Coronary artery (tissue), 2 donors: ENCODE measurements at regions not wholly inside any gene's neighbourhood (a gene's known extent, or its start where the extent isn't known, plus 50 kb on each side); places are given as distances from the start of the nearest gene placed in this dataset.

ENCODE experiments used
- DNase-seq: peaks from one replicate; pipeline ENCODE4 v3.0.0-alpha.2; 2017; ENCODE audit warnings: low spot score
- H3K27ac ChIP-seq, 2 donors: fragments of 200-600 bp; sonication (generic); one replicate each; pipeline ENCODE4 v1.5.1; 2016 to 2019
- H3K4me3 ChIP-seq: fragments of 200-600 bp; sonication (generic); 2 replicates; pipeline ENCODE4 v1.5.1; 2016; ENCODE audit warnings: mild to moderate bottlenecking, moderate library complexity
- TF ChIP-seq, protein P1 (sequence below): fragments of 200-600 bp; sonication (generic); IDR thresholded peaks from one replicate; pipeline ENCODE4 v1.5.1; 2019; ENCODE audit warnings: antibody characterized with exemption

DNA sequence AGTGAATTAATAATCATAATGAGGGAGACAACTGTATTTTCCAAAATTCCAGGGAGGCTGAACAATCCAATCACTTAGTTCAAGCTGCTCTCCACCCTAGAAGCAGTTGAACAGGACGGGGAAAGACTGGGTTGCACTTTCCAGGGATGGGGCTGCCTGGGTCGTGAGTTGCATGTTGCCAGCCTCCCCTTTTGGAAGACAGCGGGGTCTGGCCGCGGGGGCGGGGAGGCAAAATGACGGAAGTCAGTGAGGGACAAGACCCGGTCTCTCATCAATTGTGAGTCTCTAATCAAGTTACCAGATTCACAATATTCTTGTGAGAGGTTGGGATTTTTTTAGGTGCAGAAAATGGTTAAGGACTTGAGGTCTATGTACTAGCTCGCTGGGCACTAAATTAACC lies 484.1 kb downstream of the ZSWIM6 start:
- Histone ChIP-seq H3K4me3 (no peak overlapping the region), H3K27ac (no peak overlapping the region)
- TF ChIP-seq, protein P1, sequence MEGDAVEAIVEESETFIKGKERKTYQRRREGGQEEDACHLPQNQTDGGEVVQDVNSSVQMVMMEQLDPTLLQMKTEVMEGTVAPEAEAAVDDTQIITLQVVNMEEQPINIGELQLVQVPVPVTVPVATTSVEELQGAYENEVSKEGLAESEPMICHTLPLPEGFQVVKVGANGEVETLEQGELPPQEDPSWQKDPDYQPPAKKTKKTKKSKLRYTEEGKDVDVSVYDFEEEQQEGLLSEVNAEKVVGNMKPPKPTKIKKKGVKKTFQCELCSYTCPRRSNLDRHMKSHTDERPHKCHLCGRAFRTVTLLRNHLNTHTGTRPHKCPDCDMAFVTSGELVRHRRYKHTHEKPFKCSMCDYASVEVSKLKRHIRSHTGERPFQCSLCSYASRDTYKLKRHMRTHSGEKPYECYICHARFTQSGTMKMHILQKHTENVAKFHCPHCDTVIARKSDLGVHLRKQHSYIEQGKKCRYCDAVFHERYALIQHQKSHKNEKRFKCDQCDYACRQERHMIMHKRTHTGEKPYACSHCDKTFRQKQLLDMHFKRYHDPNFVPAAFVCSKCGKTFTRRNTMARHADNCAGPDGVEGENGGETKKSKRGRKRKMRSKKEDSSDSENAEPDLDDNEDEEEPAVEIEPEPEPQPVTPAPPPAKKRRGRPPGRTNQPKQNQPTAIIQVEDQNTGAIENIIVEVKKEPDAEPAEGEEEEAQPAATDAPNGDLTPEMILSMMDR = no peak
- no peak for DNase-seq

DNA sequence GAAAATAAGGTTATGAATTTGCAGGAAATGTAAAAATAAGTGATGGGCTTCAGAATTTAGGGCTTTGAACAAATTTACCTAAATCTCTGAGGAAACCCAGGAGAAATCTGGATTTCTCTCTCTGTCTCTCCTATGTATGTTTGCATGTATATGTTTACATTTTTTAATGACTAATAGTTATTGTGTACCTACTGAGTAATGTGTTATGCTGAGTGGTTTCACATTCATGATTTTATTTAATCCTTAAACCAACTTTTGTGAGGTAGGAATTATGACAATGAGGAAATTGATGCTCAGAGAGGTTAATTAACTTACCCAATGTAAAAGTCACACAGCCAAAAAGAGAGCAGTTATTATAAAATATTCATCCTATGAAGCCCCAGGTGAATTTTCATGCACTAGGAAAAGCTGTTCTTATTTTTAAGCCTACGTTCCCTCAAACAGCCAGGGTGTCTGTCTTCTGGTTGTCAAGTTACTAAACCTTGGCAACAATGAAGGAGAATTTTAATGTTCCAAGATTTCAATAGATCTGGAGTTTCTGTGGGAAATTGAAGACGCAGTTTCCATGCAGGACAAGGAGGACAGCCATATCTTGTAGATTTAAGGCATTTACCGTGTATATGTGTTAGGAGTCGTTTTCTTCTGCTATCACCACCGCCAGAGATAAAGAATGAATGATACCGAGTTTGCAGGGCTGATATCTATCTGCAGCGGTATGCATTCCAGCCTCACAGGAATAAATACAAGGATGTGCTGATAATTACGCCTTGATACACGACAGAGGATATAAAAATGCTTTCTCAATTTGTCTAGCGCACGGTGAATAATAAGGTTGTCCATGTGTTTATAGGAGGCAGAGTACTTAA lies 484.8 kb downstream of the ZSWIM6 start:
- Histone ChIP-seq H3K4me3 (no peak overlapping the region), H3K27ac (no peak overlapping the region)
- TF ChIP-seq, protein P1 = no peak
- no peak for DNase-seq

DNA sequence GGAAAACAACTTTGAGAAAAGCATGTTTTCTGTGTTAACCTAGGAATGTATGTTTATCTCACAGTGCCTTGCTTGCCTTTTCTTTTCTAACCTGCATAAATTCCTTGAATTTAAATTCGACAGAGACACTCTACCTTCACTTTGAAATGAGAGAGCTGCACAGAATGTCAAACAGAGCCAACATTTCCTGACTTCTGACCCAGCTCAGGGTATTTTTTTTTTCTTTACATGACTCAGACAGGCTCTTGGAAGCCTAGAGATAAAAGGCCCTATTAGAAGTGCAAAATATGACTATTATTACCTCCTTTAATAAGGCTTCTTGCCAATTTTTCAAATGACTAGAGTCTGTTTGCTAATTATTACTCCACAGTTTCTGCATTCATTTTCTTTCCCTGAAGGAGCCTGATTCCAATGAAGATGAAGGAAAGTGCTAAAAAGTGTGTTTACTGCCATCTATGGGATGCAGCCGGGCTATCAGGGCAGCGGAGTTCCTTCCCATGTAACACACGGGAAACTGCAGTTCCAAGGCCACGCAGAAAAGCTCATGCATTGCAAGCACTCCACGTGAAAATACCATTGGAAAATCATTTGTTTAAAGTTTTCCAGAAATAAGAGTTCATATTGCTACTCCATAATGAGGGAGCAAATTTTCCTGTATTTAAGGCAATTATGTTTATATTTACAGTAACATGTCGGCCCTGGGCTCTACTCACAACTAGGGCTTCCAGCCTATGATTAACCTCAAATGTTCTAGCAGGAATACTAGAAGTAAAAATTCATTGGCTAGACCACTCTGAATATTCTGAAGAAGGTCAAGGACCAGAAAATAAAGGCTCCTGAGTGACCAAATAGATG lies 485.6 kb downstream of the ZSWIM6 start:
- Histone ChIP-seq H3K4me3 (no peak overlapping the region), H3K27ac (no peak overlapping the region)
- TF ChIP-seq, protein P1 = no peak
- no peak for DNase-seq

DNA sequence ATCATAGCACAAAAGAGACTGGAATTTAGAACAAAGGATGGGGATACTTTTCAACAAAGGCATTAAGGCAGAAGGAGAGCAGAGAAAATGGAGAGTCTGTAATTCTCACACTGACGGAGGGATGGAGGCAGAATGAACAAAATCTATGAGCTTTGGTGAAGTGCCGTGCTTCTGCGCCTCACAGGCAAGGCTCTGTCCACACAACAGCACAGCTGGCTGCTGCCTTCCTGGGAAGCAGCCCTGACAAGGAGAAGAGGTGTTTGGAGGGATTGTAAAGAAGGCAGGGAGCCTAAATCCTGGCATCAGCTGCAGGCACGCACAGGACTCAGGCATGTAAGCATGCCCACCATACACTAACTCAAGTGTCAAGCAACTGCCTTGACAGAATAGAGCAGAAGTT lies 485.2 kb upstream of the KIF2A start:
- no peak overlapping the region for H3K27ac ChIP-seq
- no peak for DNase-seq
- TF ChIP-seq, protein P1 = no peak
- no peak overlapping the region for H3K4me3 ChIP-seq

DNA sequence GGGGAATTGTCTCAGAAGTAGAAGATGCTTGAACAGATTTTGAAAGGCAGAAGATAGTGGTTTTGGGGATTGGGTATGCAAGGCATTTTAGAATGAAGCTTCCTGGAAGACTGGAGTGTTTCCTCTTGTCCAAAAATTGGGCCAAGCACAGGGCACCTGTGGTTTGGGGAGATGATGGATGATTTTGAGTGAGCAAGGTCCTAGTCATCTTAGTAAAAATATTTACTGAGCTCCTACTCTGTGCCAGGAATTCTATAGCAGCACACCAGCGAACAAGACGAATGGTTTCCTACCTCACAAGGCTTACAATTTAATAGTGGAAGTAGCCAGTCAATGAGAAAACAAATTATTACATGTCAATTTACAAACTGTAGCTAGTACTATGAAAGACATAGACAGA lies 484.4 kb upstream of the KIF2A start:
- H3K4me3 ChIP-seq = no peak overlapping the region
- no peak overlapping the region for H3K27ac ChIP-seq
- DNase-seq = no peak
- TF ChIP-seq, protein P1 = no peak

DNA sequence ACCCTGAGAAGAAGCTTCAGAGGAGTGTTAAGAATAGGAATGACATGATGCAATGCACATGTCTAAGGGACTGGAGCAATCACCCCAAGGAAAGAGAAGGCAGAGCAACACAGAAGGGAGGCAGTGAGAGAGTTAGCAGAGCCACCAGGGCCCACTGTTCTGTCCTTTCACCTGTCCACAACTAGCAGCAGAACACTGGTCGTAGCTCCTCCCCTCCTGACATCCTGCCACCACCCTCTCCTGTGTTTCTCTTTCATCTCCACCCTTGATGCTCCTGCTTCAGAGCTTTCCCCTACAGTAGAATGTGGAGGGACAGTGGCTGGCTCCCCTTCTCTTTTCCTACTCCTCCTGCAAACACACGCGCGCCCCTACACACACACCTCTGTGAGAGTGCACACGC lies 483.4 kb upstream of the KIF2A start:
- H3K27ac ChIP-seq = no peak overlapping the region
- no peak for DNase-seq
- H3K4me3 ChIP-seq = no peak overlapping the region
- TF ChIP-seq, protein P1 = no peak
